H1 (cell line): ENCODE measurements at regions not wholly inside any gene's neighbourhood (a gene's known extent, or its start where the extent isn't known, plus 50 kb on each side); places are given as distances from the start of the nearest gene placed in this dataset.

Source experiments
- BCL11A ChIP-seq, 2 experiments: IDR thresholded peaks; one replicate each; pipeline ENCODE4 v1.6.1; 2011; ENCODE audit warnings: low read depth in 2 of 2, low read length in 2 of 2, mild to moderate bottlenecking in 2 of 2
- CEBPB ChIP-seq: IDR thresholded peaks from 2 replicates; pipeline ENCODE4 v1.6.1; 2012; ENCODE audit warnings: low read depth, low read length
- EP300 ChIP-seq, 2 experiments: IDR thresholded peaks; 1 replicate in 1 of 2; 2 replicates in 1 of 2; pipeline ENCODE4 v1.6.1; 2011 to 2012; ENCODE audit warnings: low read depth in 2 of 2, low read length in 2 of 2, mild to moderate bottlenecking in 2 of 2, borderline replicate concordance in 1 of 2, inconsistent platforms in 1 of 2, moderate library complexity in 1 of 2
- HDAC6 ChIP-seq: IDR thresholded peaks from one replicate; pipeline ENCODE4 v1.7.1; 2012; ENCODE audit warnings: low read depth, mild to moderate bottlenecking, inconsistent platforms, low read length, moderate library complexity
- KDM5A ChIP-seq: fragments of 200-600 bp; IDR thresholded peaks from 2 replicates; pipeline ENCODE4 v1.7.1; 2012; ENCODE audit warnings: mild to moderate bottlenecking, low read length, inconsistent platforms, mixed read lengths
- SIRT6 ChIP-seq: IDR thresholded peaks from one replicate; pipeline ENCODE4 v1.7.1; 2012; ENCODE audit warnings: low read length, inconsistent platforms
- SP1 ChIP-seq: IDR thresholded peaks from 2 replicates; pipeline ENCODE4 v1.6.1; 2011; ENCODE audit warnings: low read depth, low read length
- TAF1 ChIP-seq: IDR thresholded peaks from 2 replicates; pipeline ENCODE4 v1.6.1; 2011; ENCODE audit warnings: mild to moderate bottlenecking, low read depth, low read length

GRCh38 chr12:78324234-78324633, 493.5 kb downstream of the NAV3 start (continued):
- TF ChIP-seq EP300 (IDR thresholded peaks at IDR 0.05; ENCODE audit: borderline replicate concordance in 1 of 2, low read depth in 2 of 2, low read length in 2 of 2) (no peak), CEBPB (no peak), HDAC6 (no peak), SIRT6 (no peak), KDM5A (no peak), SP1 (no peak), TAF1 (no peak), BCL11A (IDR thresholded peaks at IDR 0.05; ENCODE audit: low read depth in 2 of 2, low read length in 2 of 2) (no peak)
